ENCODE measurements at regions not wholly inside any gene's neighbourhood (a gene's known extent, or its start where the extent isn't known, plus 50 kb on each side); places are given as distances from the start of the nearest gene placed in this dataset.

DNA sequence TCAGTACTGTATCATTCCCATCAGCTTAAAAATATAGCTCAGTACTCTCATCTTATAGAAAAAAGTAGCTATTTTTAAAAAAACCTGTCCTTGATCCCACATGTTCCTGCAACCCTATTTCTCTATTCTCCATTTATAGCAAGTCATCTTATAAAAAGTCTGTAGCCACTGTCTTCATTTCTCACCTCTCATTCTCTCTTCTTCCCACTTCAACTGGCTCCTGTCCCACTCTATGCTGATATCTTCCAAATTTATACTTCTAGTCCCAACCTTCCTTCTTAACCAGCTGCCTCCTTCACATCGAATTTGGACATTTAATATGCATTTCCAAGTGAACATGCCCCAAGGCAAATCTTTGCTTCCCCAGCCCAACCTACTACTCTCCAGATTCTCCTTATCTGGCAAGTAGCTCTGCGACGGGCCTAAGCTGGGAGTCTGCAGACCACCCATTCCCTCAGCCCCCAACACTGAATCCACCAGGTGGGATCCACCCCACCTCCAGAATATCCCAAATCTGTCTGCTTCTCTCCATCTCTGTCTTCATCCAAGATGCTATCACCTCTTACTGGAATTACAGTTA, 52.0 kb upstream of the TANC2 start:
- DNase-seq, result no peak

DNA sequence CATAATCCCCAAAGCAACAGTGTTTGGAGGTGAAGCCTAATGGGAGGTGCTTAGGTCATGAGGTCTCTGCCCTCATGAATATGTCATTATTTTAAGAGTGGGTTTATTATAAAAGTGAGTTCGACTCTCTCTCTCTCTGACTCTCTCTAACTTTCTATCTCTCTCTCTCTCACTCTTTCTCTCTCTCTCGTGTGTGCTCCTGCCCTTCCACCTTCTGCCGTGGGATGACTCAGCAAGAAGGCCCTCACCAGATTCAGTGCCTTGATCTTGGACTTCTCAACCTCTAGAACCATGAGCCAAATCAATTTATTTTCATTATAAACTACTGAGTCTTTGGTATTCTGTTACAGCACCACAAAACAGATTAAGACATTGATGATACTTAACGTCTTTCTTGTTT, 53.7 kb upstream of the TANC2 start:
- DNase-seq, result no peak

DNA sequence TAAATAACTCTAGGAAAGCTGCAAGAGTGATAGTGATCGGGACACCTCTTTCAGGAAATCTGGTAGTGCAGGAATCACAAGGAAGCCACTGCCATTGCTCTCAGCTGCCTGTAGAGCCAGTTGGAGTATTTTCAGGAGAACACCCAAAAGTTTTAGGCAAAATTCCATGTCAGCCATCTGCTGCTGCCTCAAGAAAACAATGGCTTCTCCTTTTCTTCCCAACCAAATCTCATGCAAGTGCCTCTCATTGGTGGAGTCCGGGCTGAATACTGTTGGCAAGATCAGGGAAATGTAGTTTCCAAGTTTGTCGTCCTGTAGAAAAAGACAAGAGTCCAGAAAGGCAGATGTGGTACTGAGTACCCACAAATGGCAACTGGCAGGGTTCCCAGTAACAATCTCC, 54.9 kb upstream of the TANC2 start:
- DNase-seq, result peak in 1 of 3 donors; percentile 32

DNA sequence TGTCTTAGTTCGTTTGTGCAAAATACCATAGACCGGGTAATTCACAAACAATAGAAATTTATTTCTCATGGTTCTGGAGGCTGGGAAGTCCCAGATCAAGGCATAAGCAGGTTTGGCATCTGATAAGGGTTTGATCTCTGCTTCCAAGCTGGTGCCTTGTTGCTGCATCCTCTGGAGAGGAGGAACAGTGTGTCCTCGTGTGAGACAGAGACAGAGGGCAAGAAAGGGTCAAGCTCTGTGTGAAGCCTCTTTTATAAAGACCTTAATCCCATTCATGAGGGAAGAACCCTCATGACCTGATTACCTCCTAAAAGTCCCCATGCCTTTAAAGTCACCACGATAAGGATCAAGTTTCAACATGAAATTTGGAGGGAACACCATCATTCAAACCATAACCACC, 55.8 kb upstream of the TANC2 start:
- DNase-seq, result no peak

DNA sequence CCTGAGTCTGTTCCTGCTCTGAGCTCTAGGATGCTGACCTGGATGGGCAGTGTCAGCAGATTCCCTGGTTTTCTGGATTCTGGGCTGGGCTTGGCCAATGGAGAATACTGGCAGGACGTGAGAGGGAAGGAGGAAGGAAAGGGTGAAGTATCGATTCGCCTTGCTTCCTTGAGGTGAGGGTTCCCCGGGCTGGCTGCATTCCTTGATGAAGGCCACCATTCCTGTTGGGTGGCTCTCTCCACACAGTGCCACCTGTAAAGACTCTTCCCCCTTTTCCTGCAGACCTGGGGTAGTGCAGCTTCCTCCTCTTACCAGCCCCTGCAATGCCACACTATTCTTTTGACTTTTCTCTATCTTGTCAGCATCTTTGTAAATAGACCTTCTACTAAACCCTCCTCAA, 58.1 kb upstream of the TANC2 start:
- DNase-seq, result no peak

DNA sequence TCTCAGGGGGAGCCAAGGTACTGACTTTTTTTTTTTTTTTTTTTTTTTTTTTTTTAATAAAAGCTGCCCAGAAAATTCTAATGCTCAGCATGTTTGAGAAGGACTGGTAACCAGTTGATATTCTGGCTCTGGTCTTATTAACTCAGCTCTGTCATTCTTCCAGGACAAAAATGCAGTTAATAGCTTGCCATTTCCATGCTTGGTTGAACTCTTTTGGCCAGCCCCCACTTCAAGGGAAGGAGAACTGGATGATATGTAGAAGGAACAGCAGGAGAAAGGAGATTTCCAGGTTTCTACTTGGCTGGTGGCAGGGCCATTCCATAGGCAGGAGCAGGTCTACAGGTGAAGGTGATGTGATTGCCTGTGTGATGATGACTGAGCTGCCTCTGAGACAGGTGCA, 59.2 kb upstream of the TANC2 start:
- DNase-seq, result no peak

DNA sequence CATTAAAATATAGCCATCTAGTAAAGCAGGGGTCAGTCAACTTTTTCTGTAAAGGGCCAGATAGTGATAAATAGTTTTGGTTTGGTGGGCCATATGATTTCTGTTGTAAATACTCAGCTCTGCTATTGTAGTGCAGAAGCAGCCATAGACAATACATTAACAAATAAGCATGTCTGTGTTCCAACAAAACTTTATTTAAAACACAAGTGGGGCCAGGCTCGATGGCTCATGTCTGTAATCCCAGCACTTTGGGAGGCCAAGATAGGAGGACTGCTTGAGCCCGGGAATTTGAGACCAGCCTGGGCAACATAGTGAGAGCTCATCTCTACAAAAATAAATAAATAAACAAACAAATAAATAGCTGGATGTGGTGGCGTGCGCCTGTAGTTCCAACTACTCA, 60.8 kb upstream of the TANC2 start:
- DNase-seq, result no peak

DNA sequence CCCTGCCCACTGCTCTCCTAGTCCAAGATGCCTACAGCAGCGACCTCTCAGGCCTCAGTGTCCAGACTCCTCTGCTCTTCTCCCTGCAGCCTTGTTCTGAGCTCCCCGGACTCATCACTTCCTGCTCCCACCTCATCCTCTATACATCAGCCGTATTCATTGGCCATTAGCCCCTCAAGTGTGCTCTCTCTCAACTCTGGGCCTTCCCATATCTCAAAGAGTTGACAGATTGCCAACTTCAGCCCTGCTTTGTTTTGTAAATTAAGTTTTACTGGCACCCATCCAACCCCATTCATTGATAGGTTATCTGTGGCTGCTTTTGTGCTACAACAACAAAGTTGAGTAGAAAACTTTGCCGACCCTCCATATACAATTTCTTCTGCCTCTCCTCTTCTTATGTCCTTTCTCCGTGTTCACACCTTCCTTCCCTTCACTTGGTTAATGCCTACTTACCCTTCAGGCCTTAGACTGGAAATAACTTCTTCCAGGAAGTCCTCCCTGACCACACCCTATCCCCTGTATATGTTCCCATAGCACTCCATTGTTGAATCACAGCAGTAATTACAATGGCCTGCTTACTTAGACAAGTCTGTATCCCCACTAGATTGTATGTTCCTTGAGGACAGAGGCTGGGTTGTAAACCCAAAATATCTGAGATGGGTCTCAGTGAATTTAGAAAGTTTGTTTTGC, 63.4 kb upstream of the TANC2 start:
- no peak for DNase-seq

DNA sequence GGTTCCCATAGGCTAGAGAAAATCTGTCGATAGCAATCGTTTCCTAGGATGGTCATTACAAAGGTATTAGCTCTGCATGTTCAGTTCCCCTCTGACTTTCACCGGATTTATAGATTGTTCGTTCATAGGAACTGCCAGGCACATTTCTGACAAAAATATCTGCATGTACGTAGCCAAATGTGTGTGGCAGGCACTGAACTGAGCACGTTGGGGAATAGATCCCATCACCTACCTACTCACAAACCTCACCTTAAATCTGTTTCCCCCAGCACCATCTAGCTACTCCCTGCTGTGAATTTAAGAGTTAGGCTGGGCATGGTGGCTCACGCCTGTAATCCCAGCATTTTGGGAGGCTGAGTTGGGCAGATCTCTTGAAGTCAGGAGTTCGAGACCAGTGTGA, 64.5 kb upstream of the TANC2 start:
- DNase-seq, result no peak

DNA sequence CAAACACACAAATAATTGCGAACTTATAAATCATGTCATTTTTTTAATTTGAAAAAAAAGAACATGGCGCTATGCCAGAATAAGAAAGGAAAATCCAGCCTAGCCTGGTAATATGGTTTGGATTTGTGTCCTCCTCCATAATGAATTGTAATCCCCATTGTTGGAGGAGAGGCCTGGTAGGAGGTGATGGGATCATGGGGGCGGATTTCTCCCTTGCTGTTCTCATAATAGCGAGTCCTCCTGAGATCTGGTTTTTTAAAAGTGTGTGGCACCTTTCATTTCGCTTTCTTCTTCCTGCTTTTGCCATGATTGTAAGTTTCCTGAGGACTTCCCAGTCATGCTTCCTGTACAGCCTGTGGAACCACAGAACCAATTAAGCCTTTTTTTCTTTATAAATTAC, 65.9 kb upstream of the TANC2 start:
- no peak for DNase-seq

DNA sequence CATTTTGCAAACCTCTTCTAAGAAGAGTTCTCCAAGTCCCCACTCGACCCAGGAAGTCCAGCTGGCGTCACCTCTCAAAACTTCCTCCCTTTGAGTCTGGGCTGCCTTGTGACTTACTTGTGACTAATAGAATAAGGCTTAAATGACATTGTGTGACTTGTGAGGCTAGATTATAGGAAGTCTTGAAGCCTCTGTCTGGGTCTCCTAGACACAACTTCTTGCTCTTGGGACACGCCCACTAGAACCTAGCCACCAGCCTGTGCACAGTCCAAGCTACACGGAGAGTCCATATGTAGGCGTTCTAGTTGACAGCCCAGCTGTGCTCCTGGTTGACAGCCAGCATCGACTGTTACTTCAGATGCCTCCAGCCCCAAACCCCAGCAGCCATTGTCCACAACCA, 66.7 kb upstream of the TANC2 start:
- DNase-seq, result peak in 1 of 3 donors; percentile 39

DNA sequence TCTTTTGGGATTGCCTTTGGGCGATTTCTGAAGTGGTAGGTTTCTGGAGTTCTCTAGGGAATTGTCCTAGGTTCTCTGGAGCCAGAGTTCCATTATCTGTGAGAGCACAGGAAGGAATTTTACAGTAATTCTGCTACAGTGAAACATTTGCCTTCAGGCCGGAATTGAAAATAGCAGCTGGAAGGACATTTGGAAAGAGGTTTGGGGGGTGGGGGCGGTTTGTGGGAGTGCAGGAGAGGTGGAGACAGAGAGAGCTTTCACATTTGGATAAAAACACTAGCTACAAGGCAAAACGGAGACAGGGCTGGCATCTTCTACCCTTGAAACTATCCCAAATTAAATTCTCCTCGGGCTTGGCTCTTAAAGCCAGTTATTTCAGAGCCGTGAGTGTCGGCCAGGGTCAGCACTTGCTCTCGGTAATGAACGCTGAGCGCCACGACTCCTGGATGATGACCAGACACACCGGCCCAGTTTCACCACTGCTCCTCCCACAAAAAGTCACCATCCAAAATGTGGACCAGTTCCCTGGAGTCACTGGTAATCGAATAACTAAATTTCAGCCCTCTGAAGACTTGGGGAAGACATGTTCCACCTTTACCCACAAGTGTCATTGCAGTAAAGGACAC, 67.7 kb upstream of the TANC2 start:
- peak; percentile 42 to 88 (median 75) for DNase-seq

DNA sequence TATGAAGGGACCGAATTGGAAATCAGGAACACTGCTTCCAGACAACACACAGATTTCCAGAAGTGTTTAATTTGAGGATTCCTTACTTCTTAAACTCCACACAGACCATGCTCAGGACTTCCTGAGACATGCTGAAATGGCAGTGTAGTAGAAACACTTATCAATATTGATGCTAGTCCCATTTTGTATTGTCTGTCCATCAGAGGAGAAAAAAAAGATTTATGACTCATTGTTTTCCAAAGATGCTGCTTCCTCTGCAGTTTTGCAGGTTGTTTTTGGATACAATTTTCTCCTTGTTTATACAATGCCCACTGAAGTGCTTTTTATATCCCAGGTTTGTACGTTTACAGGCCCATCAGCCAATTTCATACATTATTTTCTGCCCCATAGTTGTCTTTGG, 68.3 kb upstream of the TANC2 start:
- no peak for DNase-seq

DNA sequence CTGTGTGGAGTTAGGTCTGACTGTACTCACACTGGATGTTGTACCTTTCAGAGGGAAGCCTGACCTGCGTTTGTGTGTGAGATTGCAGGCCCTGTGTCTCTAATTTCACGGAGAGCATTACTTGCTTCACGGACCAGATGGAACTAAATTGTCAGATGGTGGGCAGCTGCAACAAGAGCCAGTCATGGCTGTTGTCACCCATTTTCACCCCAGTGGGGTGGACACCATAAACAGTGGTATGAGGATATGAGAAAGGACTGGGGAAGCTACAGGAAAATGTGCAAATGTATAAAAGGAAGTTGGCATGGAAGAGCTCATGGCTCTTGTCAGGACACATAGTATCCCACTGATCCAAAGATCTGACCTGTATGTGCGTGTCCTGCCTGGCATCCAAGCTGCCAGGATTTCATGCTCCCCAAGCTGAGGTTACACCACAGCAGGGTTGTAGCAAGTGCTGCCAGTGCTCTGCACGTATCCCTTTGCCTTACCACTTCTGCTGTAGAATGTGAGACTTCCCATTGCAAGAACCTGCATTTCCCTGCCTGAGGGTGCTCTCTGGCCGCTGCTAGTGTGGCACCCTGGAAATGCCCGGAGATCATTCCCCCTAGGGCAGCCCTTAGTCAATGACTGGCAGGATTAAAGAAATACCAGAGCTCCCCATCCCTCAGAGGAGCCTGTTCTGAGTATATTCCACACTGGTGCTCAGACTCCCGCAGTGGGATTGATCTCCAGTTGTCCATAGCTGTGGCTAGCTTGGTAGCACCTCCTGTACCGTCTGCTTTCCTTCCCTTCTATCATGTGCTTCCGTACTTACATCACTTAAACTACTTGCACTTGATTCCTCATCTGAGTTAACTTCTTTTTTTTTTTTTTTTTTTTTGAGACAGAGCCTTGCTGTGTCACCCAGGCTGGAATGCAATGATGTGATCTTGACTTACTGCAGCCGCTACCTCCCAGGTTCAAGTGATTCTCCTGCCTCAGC, 70.4 kb upstream of the TANC2 start:
- DNase-seq, result peak in 1 of 3 donors; percentile 58

DNA sequence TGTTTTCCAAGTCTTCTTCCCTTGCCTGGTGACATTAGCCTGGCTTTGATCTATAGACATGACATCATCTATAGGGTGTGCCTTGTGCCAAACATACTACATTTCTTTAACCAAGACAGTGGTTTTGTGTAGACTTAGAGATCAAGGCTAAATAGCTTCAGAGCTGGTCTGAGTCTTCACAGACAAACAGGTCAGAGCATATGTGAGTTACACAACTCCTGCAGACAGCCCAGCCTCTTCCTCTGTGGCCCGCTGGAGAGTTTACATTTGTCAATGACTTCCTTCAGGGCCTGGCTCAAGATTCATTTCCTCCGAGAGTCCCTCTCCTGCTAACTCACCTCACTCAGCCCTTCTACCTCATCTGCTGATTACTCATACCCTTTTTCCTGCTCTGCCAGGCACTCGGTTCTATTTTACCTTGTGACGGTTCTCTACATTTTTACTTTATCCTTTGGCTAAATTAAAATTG, 73.1 kb upstream of the TANC2 start:
- DNase-seq, result peak; percentile 53 to 75 (median 58)

DNA sequence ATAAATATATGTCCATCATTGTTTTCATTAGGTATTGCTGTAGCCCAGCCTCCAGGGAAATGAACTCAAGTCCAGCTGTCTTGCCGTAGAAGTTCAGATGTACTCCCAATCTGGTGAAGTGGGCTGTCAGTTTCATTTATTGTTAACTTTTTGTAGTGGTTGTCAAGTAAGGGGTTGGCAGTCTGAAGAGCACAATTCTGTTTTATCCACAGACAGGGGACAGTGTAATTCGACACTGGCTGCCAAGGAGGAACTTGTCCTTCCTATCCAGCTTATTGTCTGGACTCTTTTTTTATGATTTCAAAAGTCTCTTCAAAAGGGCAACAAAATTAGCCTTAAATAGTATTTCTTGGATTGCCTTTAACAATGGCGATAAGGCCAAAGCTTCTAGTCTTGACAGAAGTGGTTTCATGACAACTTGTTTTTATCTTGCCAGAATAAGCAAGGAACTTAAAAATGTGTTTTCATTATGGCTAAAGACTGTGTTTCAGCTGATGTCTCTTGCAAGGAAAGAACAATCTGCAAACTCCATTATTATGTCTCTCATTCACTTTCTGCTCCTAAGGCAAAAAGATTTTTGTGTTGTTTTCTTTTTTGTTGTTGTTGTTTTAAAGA, 73.9 kb upstream of the TANC2 start:
- peak in 1 of 3 donors; percentile 39 for DNase-seq

DNA sequence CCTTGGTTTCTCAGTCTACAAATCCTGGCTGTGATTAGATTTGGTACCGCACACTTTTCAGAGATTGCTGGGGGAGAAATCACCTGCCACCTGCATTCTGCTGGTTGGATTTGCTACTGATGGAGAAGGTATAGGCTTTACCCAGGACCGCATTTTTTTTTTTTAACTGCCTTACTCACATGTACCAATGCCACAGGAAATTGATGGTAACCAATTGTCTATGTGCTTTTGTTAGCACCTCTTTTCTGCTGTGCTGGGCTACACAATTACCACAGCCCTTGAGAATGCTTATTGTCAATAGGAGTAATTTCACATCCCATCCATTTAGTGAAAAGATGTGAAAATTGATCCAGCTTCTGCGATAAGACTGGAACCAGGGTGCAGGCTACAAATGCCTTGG, 74.4 kb upstream of the TANC2 start:
- no peak for DNase-seq

DNA sequence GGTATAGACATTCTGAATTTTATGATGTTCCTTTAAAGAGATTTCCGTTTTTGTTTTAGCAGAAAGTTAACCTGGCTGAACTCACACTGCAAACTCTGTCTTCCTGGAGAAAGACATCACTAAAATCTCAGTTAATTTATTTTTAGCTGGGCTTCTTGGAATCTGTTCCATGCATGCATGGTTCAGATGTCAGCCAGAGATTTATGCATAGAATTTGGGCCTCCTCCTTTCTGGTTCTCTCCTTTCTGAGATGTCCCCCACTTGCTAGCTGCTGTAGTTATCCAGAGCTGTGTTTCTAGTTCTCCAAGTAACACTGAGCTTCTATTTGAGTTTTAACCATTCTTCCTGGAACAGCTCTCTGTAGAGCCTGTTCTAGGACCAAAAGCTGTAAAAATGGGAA, 77.3 kb upstream of the TANC2 start:
- DNase-seq, result no peak

DNA sequence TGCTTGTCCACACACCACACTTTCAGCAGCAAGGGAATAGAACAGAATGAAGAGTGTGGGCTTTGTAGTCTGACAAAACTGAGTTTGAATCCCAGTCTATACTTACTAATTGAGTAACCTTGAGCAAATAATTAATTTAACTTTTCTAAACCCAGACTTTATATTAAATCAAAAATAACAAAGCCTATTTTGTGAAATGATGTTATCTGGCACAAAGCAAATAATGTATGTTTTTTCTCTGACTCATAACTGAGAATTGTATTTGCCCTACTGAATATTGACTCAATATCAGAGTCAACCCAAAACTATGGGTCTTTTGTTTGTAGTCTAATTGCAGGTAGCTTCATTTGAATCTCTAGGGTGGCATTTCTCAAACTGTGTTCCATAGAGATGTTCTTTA, 77.9 kb upstream of the TANC2 start:
- no peak for DNase-seq

DNA sequence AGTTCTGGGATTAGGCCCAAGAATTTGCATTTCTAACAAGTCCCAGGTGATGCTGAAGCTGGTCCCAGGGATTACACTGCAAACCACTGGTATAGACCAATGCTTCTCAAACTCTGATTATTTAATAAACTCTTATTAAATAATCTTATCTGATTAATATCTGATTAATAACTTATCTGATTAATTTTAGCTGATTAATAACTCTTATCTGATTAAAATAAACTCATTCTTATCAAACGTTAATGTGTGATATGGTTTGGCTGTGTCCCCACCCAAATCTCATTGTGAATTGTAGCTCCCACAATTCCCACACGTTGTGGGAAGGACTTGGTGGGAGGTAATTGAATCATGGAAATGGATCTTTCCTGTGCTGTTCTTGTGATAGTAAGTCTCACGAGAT, 78.6 kb upstream of the TANC2 start:
- DNase-seq, result no peak

DNA sequence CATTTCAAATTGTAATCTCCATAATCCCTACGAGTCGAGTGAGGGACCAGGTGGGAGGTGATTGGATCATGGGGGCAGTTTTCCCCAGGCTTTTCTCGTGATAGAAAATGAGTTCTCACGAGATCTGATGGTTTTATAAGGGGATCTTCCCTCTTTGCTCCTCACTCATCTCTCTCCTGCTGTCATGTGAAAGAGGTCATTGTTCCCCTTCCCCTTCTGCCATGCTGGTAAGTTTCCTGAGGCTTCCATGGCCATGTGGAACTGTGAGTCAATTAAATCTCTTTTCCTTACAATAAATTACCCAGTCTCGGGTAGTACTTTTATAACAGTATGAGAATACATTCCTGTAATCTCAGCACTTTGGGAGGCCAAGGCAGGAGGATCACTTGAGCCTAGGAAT, 76.7 kb upstream of the MARCHF10 start:
- DNase-seq, result no peak

DNA sequence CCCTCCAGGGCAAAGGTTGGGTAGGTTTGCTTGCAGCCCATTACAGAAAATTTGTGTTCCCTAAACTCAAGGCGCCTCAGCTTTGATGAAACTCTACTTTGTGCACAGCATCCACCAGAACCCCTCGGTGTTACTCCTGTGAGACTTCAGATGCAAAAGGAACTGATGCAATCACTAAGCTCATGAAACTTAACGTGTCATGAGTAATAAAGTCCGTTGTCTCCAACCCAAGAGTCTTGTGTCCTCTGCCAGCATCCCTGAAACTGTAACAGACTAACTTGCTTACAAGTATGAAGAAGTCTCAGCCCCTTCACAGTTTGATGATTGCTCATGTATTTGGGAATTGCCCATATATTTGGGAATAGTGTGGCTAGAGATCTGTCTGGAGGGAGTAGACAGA, 74.8 kb upstream of the MARCHF10 start:
- DNase-seq, result no peak
